HL-60 (cell line): ENCODE measurements at regions not wholly inside any gene's neighbourhood (a gene's known extent, or its start where the extent isn't known, plus 50 kb on each side); places are given as distances from the start of the nearest gene placed in this dataset.

Experiments
- DNase-seq, 2 experiments: peaks; one replicate each; pipeline ENCODE4 v3.0.0-alpha.2; 2010 to 2020; ENCODE audit warnings: low read depth in 1 of 2, low spot score in 1 of 2
- H3K27ac ChIP-seq: fragments of 250-450 bp; sonication (Bioruptor Pico); replicated peaks from 2 replicates; pipeline ENCODE4 v1.5.1; 2020; ENCODE audit warnings: mild to moderate bottlenecking, moderate library complexity
- H3K27me3 ChIP-seq: fragments of 250-450 bp; sonication (Bioruptor Pico); 2 replicates; pipeline ENCODE4 v1.5.1; 2021; ENCODE audit warnings: mild to moderate bottlenecking, moderate library complexity; ENCODE audit not compliant: insufficient read depth, poor library complexity, severe bottlenecking
- H3K4me3 ChIP-seq: replicated peaks from 2 replicates; pipeline ENCODE4 v1.5.1; 2011; ENCODE audit warnings: mild to moderate bottlenecking, control low read depth, low read length; ENCODE audit not compliant: insufficient read depth
- GABPA ChIP-seq: IDR thresholded peaks from 2 replicates; pipeline ENCODE4 v1.6.1; 2012; ENCODE audit warnings: low read depth
- POLR2AphosphoS5 ChIP-seq: IDR thresholded peaks from 2 replicates; pipeline ENCODE4 v1.6.1; 2012; ENCODE audit warnings: low read depth
- SPI1 ChIP-seq: IDR thresholded peaks from 2 replicates; pipeline ENCODE4 v1.6.1; 2012; ENCODE audit warnings: low read depth, mild to moderate bottlenecking, borderline replicate concordance
- TF ChIP-seq, protein P1 (sequence below): IDR thresholded peaks from one replicate; pipeline ENCODE4 v1.5.1; 2011; ENCODE audit warnings: low read length, control low read depth, inconsistent platforms; ENCODE audit not compliant: insufficient read depth
- TF ChIP-seq, protein P2 (sequence below): IDR thresholded peaks from 2 replicates; pipeline ENCODE4 v1.6.1; 2012; ENCODE audit warnings: low read depth; ENCODE audit not compliant: insufficient replicate concordance

DNA sequence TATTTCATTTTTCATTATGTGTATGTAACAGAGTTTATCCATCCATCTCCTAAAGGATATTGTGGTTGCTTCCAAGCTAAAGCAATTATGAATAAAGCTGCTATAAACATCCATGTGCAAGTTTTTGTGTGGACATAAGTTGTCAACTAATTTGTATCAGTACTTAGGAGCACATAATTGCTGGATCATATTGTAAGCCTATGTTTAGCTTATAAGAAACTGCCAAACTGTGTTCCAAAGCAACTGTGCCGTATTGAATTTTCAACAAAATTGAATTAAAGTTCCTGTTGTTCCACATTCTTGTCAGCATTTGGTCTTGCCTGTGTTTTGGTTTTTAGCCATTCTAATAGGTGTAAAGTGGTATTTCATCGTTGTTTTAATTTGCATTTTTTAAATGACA lies 416.9 kb downstream of the SLC6A15 start:
- Histone ChIP-seq H3K4me3 (no peak overlapping the region), H3K27ac (no peak overlapping the region), H3K27me3 (no peaks in the 10 kb centered on the region)
- DNase-seq = no peak
- TF ChIP-seq GABPA = no peak
- TF ChIP-seq, protein P1, sequence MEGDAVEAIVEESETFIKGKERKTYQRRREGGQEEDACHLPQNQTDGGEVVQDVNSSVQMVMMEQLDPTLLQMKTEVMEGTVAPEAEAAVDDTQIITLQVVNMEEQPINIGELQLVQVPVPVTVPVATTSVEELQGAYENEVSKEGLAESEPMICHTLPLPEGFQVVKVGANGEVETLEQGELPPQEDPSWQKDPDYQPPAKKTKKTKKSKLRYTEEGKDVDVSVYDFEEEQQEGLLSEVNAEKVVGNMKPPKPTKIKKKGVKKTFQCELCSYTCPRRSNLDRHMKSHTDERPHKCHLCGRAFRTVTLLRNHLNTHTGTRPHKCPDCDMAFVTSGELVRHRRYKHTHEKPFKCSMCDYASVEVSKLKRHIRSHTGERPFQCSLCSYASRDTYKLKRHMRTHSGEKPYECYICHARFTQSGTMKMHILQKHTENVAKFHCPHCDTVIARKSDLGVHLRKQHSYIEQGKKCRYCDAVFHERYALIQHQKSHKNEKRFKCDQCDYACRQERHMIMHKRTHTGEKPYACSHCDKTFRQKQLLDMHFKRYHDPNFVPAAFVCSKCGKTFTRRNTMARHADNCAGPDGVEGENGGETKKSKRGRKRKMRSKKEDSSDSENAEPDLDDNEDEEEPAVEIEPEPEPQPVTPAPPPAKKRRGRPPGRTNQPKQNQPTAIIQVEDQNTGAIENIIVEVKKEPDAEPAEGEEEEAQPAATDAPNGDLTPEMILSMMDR = no peak
- TF ChIP-seq, protein P2, sequence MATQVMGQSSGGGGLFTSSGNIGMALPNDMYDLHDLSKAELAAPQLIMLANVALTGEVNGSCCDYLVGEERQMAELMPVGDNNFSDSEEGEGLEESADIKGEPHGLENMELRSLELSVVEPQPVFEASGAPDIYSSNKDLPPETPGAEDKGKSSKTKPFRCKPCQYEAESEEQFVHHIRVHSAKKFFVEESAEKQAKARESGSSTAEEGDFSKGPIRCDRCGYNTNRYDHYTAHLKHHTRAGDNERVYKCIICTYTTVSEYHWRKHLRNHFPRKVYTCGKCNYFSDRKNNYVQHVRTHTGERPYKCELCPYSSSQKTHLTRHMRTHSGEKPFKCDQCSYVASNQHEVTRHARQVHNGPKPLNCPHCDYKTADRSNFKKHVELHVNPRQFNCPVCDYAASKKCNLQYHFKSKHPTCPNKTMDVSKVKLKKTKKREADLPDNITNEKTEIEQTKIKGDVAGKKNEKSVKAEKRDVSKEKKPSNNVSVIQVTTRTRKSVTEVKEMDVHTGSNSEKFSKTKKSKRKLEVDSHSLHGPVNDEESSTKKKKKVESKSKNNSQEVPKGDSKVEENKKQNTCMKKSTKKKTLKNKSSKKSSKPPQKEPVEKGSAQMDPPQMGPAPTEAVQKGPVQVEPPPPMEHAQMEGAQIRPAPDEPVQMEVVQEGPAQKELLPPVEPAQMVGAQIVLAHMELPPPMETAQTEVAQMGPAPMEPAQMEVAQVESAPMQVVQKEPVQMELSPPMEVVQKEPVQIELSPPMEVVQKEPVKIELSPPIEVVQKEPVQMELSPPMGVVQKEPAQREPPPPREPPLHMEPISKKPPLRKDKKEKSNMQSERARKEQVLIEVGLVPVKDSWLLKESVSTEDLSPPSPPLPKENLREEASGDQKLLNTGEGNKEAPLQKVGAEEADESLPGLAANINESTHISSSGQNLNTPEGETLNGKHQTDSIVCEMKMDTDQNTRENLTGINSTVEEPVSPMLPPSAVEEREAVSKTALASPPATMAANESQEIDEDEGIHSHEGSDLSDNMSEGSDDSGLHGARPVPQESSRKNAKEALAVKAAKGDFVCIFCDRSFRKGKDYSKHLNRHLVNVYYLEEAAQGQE = no peak
- TF ChIP-seq SPI1 = no peak
- no peak for TF ChIP-seq POLR2AphosphoS5

DNA sequence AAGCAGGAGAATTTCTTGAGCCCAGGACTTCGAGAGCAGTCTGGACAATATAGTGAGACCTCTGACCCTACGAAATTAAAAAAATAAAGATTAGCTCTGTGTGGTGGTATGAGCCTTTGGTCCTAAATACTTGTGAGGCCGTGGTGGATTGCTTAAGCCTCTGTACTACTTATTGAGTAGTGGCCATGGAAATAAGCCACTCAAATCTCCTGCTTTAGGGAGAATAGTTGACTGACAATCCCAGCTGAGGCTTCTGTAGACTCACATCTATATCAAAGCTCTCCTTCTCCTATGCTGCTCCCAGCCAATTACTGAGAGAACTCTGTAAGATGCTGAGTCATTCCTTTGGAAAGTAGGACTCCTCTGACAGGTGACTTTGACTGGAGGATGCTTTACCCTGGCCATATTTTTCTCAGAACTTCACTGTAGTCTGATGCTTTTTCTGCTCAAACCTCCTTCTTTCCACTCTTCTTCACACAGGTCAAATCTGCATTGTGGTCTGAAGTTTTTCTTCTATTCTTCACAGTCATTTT lies 420.2 kb downstream of the SLC6A15 start:
- TF ChIP-seq, protein P1 = no peak
- TF ChIP-seq POLR2AphosphoS5 = no peak
- no peak overlapping the region for H3K4me3 ChIP-seq
- no peak for DNase-seq
- H3K27ac ChIP-seq = no peak overlapping the region
- no peaks in the 10 kb centered on the region for H3K27me3 ChIP-seq

DNA sequence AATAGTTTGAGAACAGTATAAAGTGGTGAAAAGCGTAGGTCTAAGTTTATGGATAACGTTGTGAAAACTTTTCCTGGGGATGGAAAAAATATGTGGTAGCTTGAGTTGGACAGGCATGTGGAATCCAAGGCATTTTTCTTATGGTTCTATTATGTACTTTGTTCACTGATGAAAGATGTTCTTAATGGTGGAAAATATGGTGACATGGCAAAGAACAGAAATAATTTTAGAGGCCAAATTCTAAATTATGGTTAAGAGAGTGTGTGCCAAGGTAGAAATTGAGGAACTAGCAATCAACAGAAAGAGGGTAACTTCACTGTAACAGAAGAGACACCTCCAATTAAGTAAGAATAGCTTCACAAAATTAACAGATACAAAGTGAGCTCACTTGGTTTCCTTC lies 427.8 kb downstream of the SLC6A15 start:
- no peak for DNase-seq
- TF ChIP-seq, protein P2 = no peak
- no peak for TF ChIP-seq SPI1
- no peak for TF ChIP-seq POLR2AphosphoS5
- TF ChIP-seq GABPA = no peak
- TF ChIP-seq, protein P1 = no peak
- Histone ChIP-seq H3K4me3 (no peak overlapping the region), H3K27me3 (no peaks in the 10 kb centered on the region), H3K27ac (no peak overlapping the region)

DNA sequence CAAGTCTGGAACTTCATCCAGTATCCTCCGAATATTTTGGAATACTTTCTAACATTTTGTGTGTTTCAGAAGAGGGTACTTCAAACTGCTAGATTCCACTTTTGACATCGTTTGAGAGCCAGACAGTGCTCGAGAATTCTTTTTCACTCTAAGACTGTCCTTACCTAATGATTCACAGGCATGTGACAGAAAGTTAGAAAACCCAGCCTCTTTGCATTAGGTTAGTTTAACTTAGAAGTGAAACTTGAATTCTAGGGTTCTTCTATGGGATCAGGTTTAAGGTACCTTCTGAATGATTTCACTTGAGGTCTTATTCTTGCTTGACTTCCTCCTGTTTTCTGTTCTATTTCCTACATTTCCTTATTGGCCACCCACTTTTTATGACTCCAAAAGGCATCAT lies 431.8 kb downstream of the SLC6A15 start:
- TF ChIP-seq, protein P1 = no peak
- TF ChIP-seq POLR2AphosphoS5 (no peak), GABPA (no peak)
- TF ChIP-seq, protein P2 = no peak
- no peak for DNase-seq
- Histone ChIP-seq H3K27me3 (no peaks in the 10 kb centered on the region), H3K4me3 (no peak overlapping the region), H3K27ac (no peak overlapping the region)
